GM12878 (cell line): ENCODE measurements at regions not wholly inside any gene's neighbourhood (a gene's known extent, or its start where the extent isn't known, plus 50 kb on each side); places are given as distances from the start of the nearest gene placed in this dataset.

ENCODE experiments used
- BHLHE40 ChIP-seq, 2 experiments: fragments of 450-650 bp in 1 of 2; IDR thresholded peaks; 2 replicates each; pipeline ENCODE4 v1.6.1; 2011 to 2017; ENCODE audit warnings: low read depth in 2 of 2, borderline replicate concordance in 1 of 2, improper control_type of control experiment in 1 of 2, low read length in 1 of 2, mild to moderate bottlenecking in 1 of 2
- IRF4 ChIP-seq: IDR thresholded peaks from 2 replicates; pipeline ENCODE4 v1.6.1; 2011; ENCODE audit warnings: low read depth, low read length
- TAF1 ChIP-seq: IDR thresholded peaks from 2 replicates; pipeline ENCODE4 v1.6.1; 2011; ENCODE audit warnings: mild to moderate bottlenecking, low read depth, low read length, borderline replicate concordance
- USF2 ChIP-seq: IDR thresholded peaks from 2 replicates; pipeline ENCODE4 v1.6.1; 2011; ENCODE audit warnings: low read depth, low read length, improper control_type of control experiment, borderline replicate concordance

GRCh38 chrX:3550871-3551270 is 162.6 kb downstream of the PRKX start:
- TF ChIP-seq USF2 (no peak), TAF1 (no peak), IRF4 (no peak), BHLHE40 (IDR thresholded peaks at IDR 0.05; ENCODE audit: borderline replicate concordance in 1 of 2, low read depth in 2 of 2, low read length in 1 of 2) (no peak)
